HG02852 (cell line): ENCODE measurements at regions not wholly inside any gene's neighbourhood (a gene's known extent, or its start where the extent isn't known, plus 50 kb on each side); places are given as distances from the start of the nearest gene placed in this dataset.
"Not testable (repeated sequence)": the region's sequence is repeated elsewhere in the genome, so short reads cannot be mapped to it uniquely, and the experiment has no call there.

Source experiments
- ATAC-seq: cut with Tn5 transposase; IDR thresholded peaks from one replicate; pipeline ENCODE4 v1.9.1; 2021; ENCODE audit warnings: mild to moderate bottlenecking, moderate library complexity; ENCODE audit not compliant: unreplicated experiment

DNA sequence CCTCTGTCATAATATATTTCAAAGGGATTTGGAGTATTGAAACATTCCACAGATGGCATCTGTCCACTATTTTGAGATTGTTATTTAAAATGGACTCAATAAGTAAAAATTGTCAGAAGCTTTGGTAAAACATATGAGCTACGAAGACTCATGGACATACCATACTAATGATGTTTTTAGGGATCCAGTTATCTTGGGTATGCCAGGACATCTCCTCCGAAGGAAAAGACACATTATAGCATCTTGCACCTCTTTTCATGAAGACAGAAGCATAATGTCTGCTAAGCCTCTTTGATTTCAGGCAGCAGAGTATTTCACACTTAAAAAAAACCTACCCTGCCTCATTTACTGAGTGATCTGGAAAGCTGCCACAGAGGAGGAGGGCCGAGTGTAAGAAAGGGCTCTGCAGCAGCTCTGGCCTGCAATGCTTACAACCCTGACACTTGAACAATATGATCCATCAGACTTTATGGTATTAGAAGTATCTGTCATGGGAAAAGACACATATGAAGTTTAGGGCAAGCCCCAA is 284.8 kb downstream of the TUSC7 start:
- ATAC-seq = no peak

DNA sequence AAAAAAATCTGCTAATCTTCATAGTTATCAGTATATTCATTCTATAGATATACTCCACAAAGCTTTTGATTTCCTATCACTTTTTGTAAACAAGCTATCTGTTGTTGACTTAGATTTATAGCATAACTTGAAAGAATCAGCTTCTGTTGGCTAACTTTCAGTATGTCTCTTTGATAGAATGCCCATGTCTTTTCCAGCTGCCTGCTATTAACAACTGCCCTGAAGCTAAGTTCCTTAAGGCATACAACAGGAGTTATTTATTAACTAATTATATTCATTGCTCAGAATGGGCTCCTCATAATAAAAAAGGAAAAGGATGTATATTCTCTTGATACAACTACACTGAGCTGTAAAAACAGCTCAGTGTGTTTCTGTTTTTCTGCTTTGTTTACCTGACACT is 293.9 kb downstream of the TUSC7 start:
- no peak for ATAC-seq

DNA sequence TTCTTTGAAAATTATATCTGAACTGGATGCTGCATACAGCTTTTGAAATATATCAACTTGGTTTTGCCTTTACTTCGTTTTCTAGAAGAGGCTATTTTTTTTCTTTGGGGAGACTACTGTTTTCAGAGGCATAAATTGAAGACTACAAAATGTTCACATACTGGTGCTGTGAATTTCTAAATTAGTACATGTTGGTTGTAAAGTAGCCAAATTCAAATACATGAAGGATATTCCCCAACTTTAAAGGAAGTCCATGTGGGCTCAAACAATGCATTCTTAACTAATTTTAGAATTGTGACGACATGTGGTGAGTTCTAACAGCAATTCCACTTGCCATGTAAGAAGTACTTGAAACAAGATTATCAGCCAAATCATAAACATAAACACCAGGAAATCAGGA is 295.7 kb downstream of the TUSC7 start:
- ATAC-seq = no peak

DNA sequence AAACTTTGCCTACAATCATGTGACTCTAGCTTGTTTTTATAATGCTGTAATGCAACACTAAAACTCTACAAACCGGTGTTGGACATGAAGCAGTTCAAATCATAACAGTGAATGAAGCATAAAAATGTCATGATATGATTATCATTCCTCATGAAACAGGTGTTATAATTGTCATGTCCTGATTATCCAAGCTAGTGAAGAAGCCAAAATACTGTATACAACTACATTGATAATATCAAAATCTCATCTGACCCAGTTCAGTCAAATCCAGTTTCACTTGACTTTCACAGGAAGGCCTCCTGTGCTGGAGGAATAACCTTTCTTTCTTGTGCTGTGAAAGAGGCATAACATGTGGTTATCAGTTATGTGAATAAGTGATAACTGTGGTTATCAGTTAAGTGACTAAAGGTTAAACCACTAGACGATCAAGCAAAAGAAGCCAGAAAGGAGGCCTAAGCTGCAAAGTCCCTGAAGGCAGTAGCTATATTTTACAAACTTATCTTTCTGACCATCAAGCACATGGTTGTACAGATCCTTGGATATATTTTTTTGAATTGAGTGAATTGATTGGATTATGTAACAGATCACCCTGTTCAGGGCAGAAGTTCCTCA is 296.4 kb downstream of the TUSC7 start:
- ATAC-seq = no peak

DNA sequence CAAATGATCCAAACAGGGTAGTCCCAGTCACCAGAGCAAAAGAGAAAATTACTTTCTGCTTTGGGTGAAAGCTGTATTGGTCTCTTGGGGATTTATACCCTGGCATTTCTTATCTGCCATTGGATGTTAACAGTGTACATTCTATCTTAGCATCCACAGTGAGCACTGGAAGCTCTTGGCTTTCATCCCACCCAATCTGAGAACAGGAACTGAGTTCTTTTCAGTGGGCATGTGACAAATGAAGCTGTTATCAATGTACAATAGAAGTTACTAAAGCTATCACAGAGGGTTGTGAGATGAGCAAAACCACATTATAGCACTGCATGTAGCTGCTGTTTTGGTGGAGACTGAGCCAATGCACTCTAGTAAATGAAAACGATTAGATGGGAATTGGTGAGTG is 300.7 kb downstream of the TUSC7 start:
- ATAC-seq = no peak

DNA sequence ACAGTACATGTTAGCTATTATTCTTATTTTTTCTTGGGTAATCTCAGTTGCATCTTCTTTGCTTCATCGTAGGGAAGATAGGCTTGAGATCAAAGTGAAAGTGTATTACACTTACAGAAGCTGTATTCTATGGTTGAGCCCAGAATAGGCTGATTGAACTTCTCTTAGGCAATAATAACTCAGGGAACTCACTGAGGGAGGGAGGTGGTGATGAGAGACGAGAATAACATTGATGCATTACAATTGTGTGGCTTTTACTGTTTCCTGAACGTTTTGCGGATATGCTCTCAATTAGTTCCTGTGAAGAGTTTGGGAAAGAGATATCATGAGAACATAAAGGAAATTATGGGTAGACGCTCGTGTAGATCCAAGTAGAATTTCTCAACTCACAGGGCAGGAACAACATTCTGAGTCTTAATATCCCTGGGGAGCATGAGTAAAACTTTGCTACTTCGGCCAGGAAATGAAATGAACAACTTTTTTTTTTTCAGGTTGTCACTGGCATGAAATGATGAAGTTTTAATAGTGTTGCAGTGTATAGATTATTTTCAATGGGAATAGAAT is 302.2 kb downstream of the TUSC7 start:
- no peak for ATAC-seq

DNA sequence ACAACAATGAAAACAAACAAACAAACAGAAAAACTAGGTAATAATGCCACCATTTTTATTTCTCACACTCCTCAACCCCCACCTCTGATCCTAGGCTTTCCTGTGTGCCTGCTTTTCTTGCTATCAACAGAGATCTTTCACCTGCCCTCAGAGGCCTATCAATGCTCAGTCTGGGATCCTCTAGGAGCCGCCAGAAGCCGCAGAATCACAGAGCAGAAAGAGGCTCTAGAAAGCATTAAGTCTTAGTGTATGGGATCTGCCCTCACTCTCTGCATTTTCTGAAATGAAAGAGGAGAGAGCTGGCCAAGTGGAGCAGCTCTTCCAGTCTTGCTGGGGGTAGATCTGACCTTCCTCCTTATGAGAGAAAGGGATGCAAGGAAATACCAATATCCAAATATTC is 306.8 kb downstream of the TUSC7 start:
- no peak for ATAC-seq

DNA sequence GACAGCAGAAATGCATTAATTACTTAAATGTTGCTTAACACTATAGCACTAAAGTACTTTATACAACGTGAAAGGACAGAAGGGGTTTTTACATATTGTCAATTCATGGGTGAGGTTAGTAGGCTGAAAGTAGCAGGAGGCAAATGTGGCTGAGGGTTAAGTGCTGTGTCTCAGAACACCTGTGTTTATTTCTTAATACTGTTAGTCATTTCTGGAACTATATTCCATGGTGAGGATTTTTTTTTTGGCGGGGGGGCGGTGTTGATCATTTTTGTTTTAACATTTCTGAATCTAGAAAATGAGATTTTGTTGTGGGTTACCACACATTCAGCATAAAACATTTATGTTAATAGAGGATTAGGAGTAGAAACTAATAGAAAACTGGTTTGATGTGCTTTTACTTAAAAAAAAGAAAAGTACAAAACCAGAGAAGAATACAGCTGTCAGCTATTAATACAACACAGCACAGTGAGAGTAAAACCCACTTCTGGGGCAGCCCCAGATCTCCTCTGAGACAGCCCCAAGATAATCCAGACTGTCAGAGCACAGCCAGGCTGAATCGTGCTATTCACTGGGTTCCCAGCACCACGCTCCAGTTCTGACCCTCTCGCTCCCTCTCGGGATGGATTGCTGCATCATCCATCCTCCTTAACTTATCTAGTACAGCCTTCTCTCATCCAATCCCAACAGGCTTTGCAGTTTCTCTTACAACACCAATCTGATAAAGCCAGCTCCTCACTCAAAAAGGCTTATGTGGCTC is 307.7 kb downstream of the TUSC7 start:
- ATAC-seq = peak; percentile 80

DNA sequence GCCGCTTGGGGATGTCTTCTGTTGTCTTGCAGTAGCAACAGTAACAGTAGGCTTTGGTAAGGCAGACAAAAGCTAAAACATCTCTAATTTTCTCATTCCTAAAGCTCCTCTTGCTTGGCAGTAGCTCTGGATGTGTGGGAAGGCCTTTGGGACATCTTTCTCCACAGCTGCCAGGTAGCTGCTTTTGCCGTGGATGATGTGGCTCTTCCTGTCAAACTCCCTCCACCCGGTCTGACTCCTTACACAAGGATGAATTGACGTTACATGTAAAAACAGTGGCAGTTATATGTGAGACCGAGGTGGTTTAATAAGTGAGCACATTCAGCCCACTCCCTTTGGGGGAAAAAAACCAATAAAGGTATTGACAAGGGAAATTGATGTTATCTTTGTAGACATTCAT is 309.1 kb downstream of the TUSC7 start:
- ATAC-seq = no peak

DNA sequence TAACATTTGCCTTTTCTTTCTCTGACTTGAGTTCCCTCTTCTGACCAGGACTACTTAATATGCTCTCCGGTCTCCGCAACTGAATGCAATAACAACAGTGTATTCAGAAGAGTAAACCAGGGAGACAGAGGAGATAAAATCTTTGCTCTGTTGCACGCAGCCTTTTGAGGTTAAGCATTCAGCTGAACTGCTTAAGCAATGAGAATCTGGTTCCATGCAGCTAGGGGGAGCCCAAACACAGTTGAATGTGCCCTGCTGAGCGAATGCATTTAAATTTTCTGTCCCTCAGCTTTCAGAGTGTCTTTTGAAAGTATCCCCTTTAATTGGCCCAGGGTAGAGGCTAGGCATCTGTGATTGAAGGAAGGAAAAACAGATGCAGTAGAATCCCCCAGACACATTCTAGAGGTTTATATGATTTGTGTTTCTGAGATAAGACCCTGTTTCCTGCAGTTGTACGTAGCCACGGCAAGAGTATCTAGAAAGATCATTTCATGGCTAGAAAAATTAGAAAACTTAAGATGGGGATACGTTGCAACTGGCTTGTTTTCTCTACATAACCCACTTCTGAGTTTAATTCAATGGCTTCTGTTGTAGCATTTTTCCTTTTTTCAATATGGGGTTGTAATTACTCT is 309.6 kb downstream of the TUSC7 start:
- peak; percentile 68 for ATAC-seq

DNA sequence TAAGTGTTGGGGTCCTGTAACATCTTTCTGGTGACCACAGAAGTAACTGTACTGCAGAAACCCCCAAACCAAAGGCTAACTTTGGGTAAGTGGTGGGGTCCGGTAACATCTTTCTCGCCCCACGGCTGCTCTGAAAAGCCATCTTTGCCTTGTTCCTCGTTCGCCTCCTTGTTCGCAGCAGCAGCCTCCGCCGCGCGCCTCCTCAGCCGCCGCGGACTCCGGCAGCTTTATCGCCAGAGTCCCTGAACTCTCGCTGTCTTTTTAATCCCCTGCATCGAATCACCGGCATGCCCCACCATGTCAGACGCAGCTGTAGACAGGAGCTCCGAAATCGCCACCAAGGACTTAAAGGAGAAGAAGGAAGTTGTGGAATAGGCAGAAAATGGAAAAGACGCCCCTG is 316.8 kb downstream of the TUSC7 start:
- no peak for ATAC-seq

DNA sequence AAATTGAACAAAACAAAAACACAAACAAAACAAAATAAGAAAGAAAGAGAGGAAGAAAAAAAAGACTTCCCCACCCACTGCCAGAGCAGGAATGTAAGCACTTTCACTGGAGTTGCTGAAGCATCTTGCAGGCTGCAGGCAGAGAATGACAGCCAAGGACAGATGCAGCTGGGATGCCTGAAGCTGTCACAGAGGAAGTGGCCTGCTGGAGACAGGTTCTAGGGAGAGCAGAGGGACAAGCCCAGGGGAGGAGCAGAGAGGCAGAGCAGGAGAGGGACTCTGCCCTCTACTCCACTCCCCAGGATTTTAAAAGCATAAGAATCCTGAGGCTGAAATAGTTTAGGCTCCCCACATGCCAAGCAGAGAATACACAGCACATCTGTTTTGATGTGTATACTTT is 326.2 kb downstream of the TUSC7 start:
- ATAC-seq = no peak

DNA sequence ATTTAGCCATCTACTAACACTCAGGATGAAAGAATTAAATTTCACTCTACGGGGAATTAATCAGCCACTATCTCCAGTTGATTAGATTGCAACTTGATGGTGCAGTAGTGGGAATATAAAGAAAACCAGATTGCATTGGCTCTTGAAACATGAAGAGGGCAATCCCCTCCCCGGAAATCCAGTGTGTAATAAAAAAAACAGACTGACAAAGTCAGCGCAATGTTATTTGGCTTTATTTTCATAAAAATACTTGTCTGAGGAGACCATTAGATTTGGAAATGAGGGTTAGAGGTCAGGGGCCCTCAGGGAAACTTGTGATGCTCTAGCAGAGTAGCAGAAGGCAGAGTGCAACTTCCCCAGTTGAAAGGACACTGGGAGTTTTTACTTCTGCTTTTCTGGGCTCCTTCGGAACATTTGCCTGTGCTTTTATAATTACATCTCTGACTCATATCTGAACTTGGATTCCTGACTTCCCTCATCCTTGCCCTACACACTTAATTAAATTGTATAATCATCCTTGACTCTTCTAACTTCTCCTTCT is 326.8 kb downstream of the TUSC7 start:
- peak; percentile 69 for ATAC-seq

DNA sequence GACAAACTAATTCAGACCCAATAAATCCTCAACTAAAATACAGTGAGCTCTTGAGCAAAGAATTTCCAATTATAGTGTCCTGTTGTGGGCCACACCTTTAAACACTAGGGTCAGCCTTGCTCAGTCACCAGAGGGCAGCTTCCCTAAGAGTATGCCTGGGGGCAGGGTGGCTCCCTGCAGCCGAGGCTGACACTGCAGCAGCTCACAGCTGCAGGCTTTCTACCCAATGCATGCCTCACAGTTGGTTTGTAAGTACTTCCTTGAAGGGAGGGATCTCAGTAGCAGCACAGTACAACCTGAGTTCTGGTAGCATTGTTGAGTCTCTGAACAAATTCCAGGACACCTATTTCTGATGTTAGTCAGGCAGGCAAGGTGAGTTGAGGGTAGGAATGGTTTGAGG is 335.6 kb downstream of the TUSC7 start:
- no peak for ATAC-seq

DNA sequence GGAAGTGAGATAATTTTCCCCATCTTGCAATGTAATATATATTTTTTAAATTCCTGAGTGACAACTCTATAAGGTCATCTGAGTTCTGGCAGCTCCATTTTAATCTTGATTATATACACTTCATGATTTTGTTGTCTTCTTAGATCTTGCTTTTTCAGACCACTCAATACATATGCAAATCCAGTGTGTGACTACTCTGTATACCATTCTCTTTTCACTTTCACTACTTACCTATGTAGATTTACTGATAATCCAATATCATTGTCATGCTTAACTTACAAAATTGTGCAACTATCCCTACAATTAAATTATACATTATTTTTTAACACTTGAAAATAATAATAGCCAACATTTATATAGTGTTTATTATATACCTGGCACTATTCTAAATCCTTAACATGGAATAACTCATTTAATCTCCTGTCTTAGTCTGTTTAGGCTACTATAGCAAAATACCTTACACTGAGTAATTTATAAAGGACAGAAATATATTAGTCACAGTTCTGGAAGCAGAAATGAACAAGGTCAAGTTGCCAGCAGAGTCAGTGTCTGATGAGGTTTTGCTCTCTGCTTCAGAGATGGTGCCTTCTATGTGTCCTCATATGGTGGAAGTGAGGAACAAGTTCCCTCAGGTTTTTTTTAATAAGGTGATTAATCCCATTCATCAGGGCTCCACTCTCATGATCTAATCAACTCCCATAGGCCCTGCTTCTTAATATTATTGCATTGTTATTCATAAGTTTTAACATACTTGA is 338.5 kb downstream of the TUSC7 start:
- no peak for ATAC-seq

DNA sequence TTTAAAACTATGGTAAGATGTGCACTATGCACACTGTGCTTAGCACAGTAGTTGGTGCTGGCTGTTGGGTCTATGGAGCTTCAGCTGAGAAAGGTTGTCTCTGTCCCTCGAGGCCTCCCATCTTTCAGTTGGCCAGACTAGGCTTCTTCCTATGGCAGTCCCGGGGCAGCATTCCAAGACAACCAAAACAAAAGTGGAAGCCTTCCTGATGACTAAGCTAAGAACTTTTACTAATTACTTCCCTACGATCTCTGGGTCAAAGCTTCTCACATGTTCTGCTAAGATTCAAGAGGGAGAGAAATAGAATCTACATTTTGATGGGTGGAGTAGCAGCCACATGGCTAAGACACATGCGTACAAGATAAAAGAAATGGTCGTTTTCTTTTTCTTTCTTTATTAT is 342.8 kb downstream of the TUSC7 start:
- ATAC-seq = no peak

DNA sequence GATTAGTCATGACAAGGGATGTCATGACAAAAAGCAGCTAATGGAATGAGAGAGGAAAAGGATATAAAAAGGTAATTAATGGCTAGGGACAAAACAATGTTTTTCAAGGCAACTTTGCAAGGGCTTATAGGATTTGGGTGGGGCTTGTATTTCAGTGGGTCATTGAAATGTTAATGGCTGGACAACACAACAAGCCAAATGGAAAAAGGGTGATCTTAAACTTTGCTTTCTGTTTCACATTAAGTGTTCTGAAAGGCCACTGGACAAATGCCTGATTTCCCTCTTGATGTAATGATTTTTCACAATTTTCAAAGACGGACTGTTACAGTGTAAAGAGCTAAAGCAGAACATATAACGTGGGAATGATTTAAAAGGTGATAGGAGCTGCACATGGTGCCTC is 345.0 kb downstream of the TUSC7 start:
- no peak for ATAC-seq

DNA sequence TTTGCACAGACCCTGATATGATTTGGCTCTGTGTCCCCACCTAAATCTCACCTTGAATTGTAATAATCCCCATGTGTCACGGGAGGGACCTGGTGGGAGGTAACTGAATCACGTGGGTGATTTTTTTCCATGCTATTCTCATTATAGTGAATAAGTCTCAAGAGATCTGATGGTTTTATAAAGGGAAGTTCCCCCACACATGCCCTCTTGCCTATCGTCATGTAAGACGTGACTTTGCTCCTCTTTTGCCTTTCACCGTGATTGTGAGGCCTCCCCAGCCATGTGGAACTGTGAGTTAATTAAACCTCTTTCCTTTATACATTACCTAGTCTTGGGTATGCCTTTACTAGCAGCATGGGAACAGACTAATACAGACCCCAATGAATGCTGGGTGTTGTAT is 347.4 kb downstream of the TUSC7 start:
- ATAC-seq = not testable (repeated sequence)

DNA sequence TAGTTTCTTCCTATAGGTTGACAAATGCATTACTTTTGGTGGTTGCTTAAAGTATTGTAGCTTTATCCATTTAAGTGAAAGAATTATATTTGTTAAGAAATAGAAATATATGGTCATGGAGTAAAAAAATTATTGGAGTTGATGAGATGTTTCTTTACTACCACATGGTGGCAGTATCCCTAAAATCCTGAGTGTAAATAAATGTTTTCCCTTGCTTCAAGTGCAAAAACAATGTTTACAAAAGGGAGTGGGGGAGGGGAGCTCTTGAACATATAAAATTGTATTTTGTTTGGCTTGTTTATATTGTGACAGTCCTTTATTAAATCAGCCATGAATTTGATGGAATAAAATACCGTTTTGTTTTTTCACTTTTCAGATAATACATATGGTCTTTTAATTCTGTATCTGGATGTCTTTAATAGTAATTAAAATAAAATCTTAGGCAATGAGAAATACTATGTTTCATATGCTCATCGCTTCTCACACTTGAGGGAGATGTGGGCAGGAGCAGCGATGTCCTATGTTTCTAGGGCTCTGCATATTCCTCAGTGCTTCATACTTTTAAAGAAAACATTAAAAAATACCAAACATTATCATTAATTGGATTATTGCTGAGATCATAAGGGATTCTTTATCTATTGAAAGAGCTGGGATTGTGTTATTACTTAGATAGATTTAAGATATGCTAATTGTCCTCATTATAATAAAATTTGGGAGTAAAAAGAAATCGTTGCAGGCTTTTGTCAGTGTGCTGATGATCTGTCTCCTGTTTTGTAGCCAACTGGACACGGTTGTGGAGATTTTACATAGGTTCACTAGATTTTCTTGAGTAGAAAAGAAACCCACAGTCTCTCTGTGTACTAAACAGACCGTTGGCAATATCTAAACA is 349.7 kb downstream of the TUSC7 start:
- ATAC-seq = no peak

DNA sequence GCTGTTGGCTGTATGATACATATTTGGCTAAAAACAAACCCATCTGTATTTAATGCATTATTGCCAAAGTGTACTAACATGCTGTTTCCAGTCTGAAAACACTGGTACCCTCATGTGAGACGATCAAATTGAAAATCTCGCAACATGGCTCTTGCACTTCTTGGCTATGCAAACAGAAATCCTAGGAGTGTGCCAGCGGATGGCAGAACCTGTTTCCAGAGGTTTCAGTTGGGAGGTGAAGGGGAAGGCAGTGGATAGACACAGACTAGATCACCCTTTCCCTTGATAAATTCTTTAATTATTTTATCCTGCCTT is 350.3 kb downstream of the TUSC7 start:
- ATAC-seq = no peak
